ENCODE measurements at regions not wholly inside any gene's neighbourhood (a gene's known extent, or its start where the extent isn't known, plus 50 kb on each side); places are given as distances from the start of the nearest gene placed in this dataset.

DNA sequence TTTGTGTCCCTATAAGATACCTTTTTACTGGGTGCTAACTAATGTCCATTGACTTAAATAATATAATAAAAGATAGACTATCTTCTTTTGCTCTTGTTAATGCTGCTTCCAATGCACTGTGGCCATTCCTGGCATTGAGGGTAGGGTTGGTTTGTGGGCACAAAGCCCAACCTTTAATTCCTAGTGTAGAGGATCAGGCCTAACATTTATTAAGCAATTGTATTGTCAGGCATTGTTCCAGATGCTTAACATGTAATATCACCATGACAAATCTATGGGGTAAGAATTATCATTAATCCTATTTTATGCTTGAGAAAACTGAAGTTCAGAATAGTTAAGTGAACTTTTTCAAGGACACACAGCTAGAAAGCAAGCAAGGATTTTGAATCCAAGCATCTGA lies 60.4 kb upstream of the GPBP1 start:
- Histone ChIP-seq H3K36me3 (no peaks in the 10 kb centered on the region), H3K27me3 (no peaks in the 10 kb centered on the region), H3K9ac (ENCODE audit: low read depth in 2 of 2, low read length in 2 of 2) (no peak overlapping the region), H3K9me3 (no peaks in the 10 kb centered on the region), H3K4me1 (no peaks in the 10 kb centered on the region), H3K27ac (no peak overlapping the region), H3K4me3 (no peak overlapping the region)
- no peak for DNase-seq
- TF ChIP-seq CTCF (IDR thresholded peaks at IDR 0.05): no peak
- intact Hi-C loops (cut with DNase I): no loop called here

DNA sequence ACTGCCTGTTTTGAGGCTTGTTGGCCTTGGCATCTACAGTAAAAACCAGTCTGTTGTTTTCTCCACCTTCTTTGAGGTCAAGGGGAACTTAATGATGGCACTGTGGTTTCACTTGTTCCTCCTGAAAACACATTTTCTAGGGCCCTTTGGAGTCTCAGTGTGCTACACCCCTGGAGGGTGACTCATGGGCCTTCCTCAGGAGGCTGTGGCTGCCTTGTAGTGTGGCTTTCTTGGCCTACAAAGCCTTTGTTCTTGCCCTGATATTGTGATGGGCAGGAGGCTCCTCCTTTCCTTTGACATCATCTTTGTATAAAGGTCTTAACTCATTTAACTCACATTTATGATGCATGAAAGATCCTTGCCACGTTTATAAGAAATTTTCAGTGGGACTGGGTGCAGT lies 56.3 kb upstream of the GPBP1 start:
- intact Hi-C loops (cut with DNase I): no loop called here
- no peaks in the 10 kb centered on the region for H3K36me3 ChIP-seq
- DNase-seq: no peak
- H3K27ac ChIP-seq: no peak overlapping the region
- no peaks in the 10 kb centered on the region for H3K9me3 ChIP-seq
- no peak overlapping the region for H3K4me3 ChIP-seq
- H3K9ac ChIP-seq (ENCODE audit: low read depth in 2 of 2, low read length in 2 of 2): no peak overlapping the region
- no peak for TF ChIP-seq CTCF (IDR thresholded peaks at IDR 0.05)
- no peaks in the 10 kb centered on the region for H3K4me1 ChIP-seq
- no peaks in the 10 kb centered on the region for H3K27me3 ChIP-seq

GRCh38 chr5:57119031-57119430 lies 54.8 kb upstream of the GPBP1 start:
- Histone ChIP-seq H3K4me3 (no peak overlapping the region), H3K4me1 (no peaks in the 10 kb centered on the region), H3K27me3 (no peaks in the 10 kb centered on the region), H3K36me3 (no peaks in the 10 kb centered on the region), H3K27ac (no peak overlapping the region), H3K9ac (ENCODE audit: low read depth in 2 of 2, low read length in 2 of 2) (no peak overlapping the region), H3K9me3 (no peaks in the 10 kb centered on the region)
- no peak for DNase-seq
- intact Hi-C loops (cut with DNase I): no loop called here
- no peak for TF ChIP-seq CTCF (IDR thresholded peaks at IDR 0.05)

GRCh38 chr5:57124014-57124413 lies 49.8 kb upstream of the GPBP1 start:
- DNase-seq: no peak
- TF ChIP-seq CTCF (IDR thresholded peaks at IDR 0.05): no peak
- H3K27ac ChIP-seq: no peak overlapping the region
- no peak overlapping the region for H3K4me3 ChIP-seq
- no peaks in the 10 kb centered on the region for H3K4me1 ChIP-seq
- no peaks in the 10 kb centered on the region for H3K27me3 ChIP-seq
- H3K36me3 ChIP-seq: no peaks in the 10 kb centered on the region
- no peak overlapping the region for H3K9ac ChIP-seq (ENCODE audit: low read depth in 2 of 2, low read length in 2 of 2)
- intact Hi-C loops (cut with DNase I): no loop called here
- H3K9me3 ChIP-seq: no peaks in the 10 kb centered on the region
